ENCODE measurements at regions not wholly inside any gene's neighbourhood (a gene's known extent, or its start where the extent isn't known, plus 50 kb on each side); places are given as distances from the start of the nearest gene placed in this dataset.

DNA sequence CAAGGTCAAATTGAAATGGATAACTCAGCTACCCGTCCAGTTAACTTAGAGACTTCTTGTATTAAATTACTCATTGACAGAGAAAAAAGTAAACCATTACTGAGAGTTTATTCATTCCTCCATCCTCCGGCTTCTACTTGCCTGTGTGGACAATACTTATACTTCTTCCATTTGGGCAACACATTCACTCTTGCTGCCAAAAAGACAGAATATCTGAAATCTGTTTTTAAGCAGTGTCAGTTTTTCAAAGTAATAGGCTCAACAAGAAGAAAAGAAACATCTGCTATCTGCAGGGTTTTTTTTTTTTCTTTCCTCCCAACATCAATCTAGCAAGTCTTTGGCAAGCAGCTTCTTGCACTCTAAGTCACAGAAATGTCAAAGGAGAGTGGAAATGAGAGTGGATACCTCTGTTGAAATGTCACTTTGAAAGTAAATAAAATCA lies 1142.8 kb downstream of the PCDH9 start (continued):
- TF ChIP-seq, protein P1, sequence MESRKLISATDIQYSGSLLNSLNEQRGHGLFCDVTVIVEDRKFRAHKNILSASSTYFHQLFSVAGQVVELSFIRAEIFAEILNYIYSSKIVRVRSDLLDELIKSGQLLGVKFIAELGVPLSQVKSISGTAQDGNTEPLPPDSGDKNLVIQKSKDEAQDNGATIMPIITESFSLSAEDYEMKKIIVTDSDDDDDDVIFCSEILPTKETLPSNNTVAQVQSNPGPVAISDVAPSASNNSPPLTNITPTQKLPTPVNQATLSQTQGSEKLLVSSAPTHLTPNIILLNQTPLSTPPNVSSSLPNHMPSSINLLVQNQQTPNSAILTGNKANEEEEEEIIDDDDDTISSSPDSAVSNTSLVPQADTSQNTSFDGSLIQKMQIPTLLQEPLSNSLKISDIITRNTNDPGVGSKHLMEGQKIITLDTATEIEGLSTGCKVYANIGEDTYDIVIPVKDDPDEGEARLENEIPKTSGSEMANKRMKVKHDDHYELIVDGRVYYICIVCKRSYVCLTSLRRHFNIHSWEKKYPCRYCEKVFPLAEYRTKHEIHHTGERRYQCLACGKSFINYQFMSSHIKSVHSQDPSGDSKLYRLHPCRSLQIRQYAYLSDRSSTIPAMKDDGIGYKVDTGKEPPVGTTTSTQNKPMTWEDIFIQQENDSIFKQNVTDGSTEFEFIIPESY (IDR thresholded peaks at IDR 0.05; ENCODE audit: extremely low read depth, insufficient replicate concordance, low read length) = no peak
- no peak for TF ChIP-seq JUND (IDR thresholded peaks at IDR 0.05)
- TF ChIP-seq CTCF (IDR thresholded peaks at IDR 0.05 in 2 of 3, conservative IDR thresholded peaks at IDR 0.05 in 1 of 3; ENCODE audit: borderline replicate concordance in 1 of 3, insufficient read depth in 1 of 3, low read depth in 2 of 3, low read length in 2 of 3) = no peak
- TF ChIP-seq ELF1 (IDR thresholded peaks at IDR 0.05; ENCODE audit: borderline replicate concordance, low read depth) = no peak
- TF ChIP-seq YY1 (IDR thresholded peaks at IDR 0.05; ENCODE audit: extremely low read depth, insufficient replicate concordance, low read depth, low read length) = no peak
- TF ChIP-seq, protein P2, sequence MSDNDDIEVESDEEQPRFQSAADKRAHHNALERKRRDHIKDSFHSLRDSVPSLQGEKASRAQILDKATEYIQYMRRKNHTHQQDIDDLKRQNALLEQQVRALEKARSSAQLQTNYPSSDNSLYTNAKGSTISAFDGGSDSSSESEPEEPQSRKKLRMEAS (IDR thresholded peaks at IDR 0.05) = no peak
- no peak for TF ChIP-seq ATF3 (IDR thresholded peaks at IDR 0.05)
- no peak for TF ChIP-seq RAD21 (IDR thresholded peaks at IDR 0.05; ENCODE audit: low read depth)
- TF ChIP-seq CEBPB (IDR thresholded peaks at IDR 0.05; ENCODE audit: low read depth) = no peak
- TF ChIP-seq FOSL1 (IDR thresholded peaks at IDR 0.05; ENCODE audit: low read depth) = no peak
- no peak for TF ChIP-seq SRF (IDR thresholded peaks at IDR 0.05; ENCODE audit: low read depth)
- no peak for TF ChIP-seq ZNF274 (IDR thresholded peaks at IDR 0.05; ENCODE audit: low read depth, low read length)

All from HCT116 (cell line).